Mammary epithelial cell (primary cell): ENCODE measurements at regions not wholly inside any gene's neighbourhood (a gene's known extent, or its start where the extent isn't known, plus 50 kb on each side); places are given as distances from the start of the nearest gene placed in this dataset.

Source experiments
- CTCF ChIP-seq, 2 donors: IDR thresholded peaks in 1 of 2; conservative IDR thresholded peaks in 1 of 2; 2 replicates each; pipeline ENCODE4 v1.5.1; 2011 to 2012; ENCODE audit warnings: inconsistent platforms in 2 of 2, low read length in 2 of 2, mild to moderate bottlenecking in 2 of 2, control low read depth in 1 of 2, low read depth in 1 of 2; ENCODE audit not compliant: insufficient read depth in 1 of 2; ENCODE audit errors: extremely low read depth in 1 of 2
- EZH2 ChIP-seq: IDR thresholded peaks from 2 replicates; pipeline ENCODE4 v1.6.1; 2012; ENCODE audit warnings: low read length, inconsistent platforms, borderline replicate concordance

- TF ChIP-seq CTCF (conservative IDR thresholded peaks at IDR 0.05 in 1 of 2, IDR thresholded peaks at IDR 0.05 in 1 of 2; ENCODE audit: extremely low read depth in 1 of 2, insufficient read depth in 1 of 2, low read depth in 1 of 2, low read length in 2 of 2) (no peak), EZH2 (no peak)
Observed at GRCh38 chr5:124587280-124587679, 159.2 kb downstream of the ZNF608 start.
